Astrocyte (in vitro differentiated cells and primary cell): ENCODE measurements at regions not wholly inside any gene's neighbourhood (a gene's known extent, or its start where the extent isn't known, plus 50 kb on each side); places are given as distances from the start of the nearest gene placed in this dataset.

Experiments
- DNase-seq: peaks from one replicate; pipeline ENCODE4 v3.0.0-alpha.2; 2010; ENCODE audit warnings: low read depth
- FAIRE-seq: peaks from 2 replicates; lab custom pipeline; 2011; peaks lifted over from hg19 to GRCh38; lab: Jason Lieb, UNC
- H2AFZ ChIP-seq: 2 replicates; pipeline ENCODE4 v1.6.0; 2012; ENCODE audit warnings: low read depth, low read length, inconsistent platforms
- H3K27ac ChIP-seq: 2 replicates; pipeline ENCODE4 v1.5.1; 2011; ENCODE audit warnings: low read depth, low read length, inconsistent platforms
- H3K27me3 ChIP-seq: 2 replicates; pipeline ENCODE4 v1.6.0; 2011; ENCODE audit warnings: low read length, inconsistent platforms; ENCODE audit not compliant: insufficient read depth
- H3K36me3 ChIP-seq: 2 replicates; pipeline ENCODE4 v1.5.1; 2011; ENCODE audit warnings: low read length, inconsistent platforms; ENCODE audit not compliant: insufficient read depth
- H3K4me1 ChIP-seq: 2 replicates; pipeline ENCODE4 v1.5.1; 2011; ENCODE audit warnings: low read length, inconsistent platforms; ENCODE audit not compliant: insufficient read depth
- H3K4me2 ChIP-seq: 2 replicates; pipeline ENCODE4 v1.6.0; 2012; ENCODE audit warnings: low read length, inconsistent platforms
- H3K4me3 ChIP-seq: 2 replicates; pipeline ENCODE4 v1.5.1; 2011; ENCODE audit warnings: low read depth, mild to moderate bottlenecking, low read length, inconsistent platforms; ENCODE audit not compliant: insufficient read depth
- H3K79me2 ChIP-seq: 2 replicates; pipeline ENCODE4 v1.6.0; 2012; ENCODE audit warnings: mild to moderate bottlenecking, low read length, inconsistent platforms; ENCODE audit not compliant: insufficient read depth
- H3K9ac ChIP-seq: 2 replicates; pipeline ENCODE4 v1.6.0; 2012; ENCODE audit warnings: mild to moderate bottlenecking, low read length, inconsistent platforms
- H3K9me3 ChIP-seq: 2 replicates; pipeline ENCODE4 v1.5.1; 2012; ENCODE audit warnings: low read depth, mild to moderate bottlenecking, low read length, inconsistent platforms; ENCODE audit not compliant: insufficient read depth
- H4K20me1 ChIP-seq: 2 replicates; pipeline ENCODE4 v1.6.0; 2012; ENCODE audit warnings: low read length, inconsistent platforms; ENCODE audit not compliant: insufficient read depth
- H3K27ac Mint-ChIP-seq: one replicate; pipeline ENCODE4 v1.8.0; 2021; ENCODE audit warnings: mild to moderate bottlenecking, mixed read lengths; ENCODE audit not compliant: unreplicated experiment
- H3K27me3 Mint-ChIP-seq: one replicate; pipeline ENCODE4 v1.8.0; 2021; ENCODE audit warnings: low read depth, mixed read lengths; ENCODE audit not compliant: unreplicated experiment
- H3K36me3 Mint-ChIP-seq: one replicate; pipeline ENCODE4 v1.8.0; 2021; ENCODE audit warnings: low read depth, mixed read lengths; ENCODE audit not compliant: unreplicated experiment
- H3K4me1 Mint-ChIP-seq: one replicate; pipeline ENCODE4 v1.8.0; 2021; ENCODE audit warnings: low read depth, mixed read lengths; ENCODE audit not compliant: unreplicated experiment
- H3K4me3 Mint-ChIP-seq: one replicate; pipeline ENCODE4 v1.8.0; 2021; ENCODE audit warnings: mild to moderate bottlenecking, moderate library complexity, mixed read lengths; ENCODE audit not compliant: unreplicated experiment
- H3K9me3 Mint-ChIP-seq: one replicate; pipeline ENCODE4 v1.8.0; 2021; ENCODE audit warnings: mild to moderate bottlenecking, mixed read lengths; ENCODE audit not compliant: unreplicated experiment
- CTCF ChIP-seq: IDR thresholded peaks from 2 replicates; pipeline ENCODE4 v1.5.1; 2011; ENCODE audit warnings: low read depth, mild to moderate bottlenecking, inconsistent platforms, low read length, moderate library complexity; ENCODE audit not compliant: insufficient read depth
- EZH2 ChIP-seq: IDR thresholded peaks from 2 replicates; pipeline ENCODE4 v1.6.1; 2012; ENCODE audit warnings: mild to moderate bottlenecking, low read length, inconsistent platforms; ENCODE audit not compliant: insufficient read depth

- Histone ChIP-seq H3K4me2 (no peak overlapping the region), H3K79me2 (no peaks in the 10 kb centered on the region), H3K9ac (no peak overlapping the region), H2AFZ (no peak overlapping the region), H3K27ac (no peak overlapping the region), H3K36me3 (no peaks in the 10 kb centered on the region), H3K4me3 (no peak overlapping the region), H4K20me1 (no peaks in the 10 kb centered on the region), H3K27me3 (no peaks in the 10 kb centered on the region), H3K4me1 (no peaks in the 10 kb centered on the region), H3K9me3 (no peaks in the 10 kb centered on the region)
- FAIRE-seq (no peak), DNase-seq (no peak)
- Mint-ChIP-seq H3K27ac (no peak overlapping the region), H3K36me3 (no peaks in the 10 kb centered on the region), H3K27me3 (no peaks in the 10 kb centered on the region), H3K4me1 (peaks cover 14% of the 10 kb centered on the region), H3K9me3 (peaks cover 1% of the 10 kb centered on the region), H3K4me3 (no peak overlapping the region)
- TF ChIP-seq EZH2 (no peak), CTCF (no peak)
Observed at GRCh38 chr5:86983208-86983607, 284.5 kb upstream of the RASA1 start.

- H3K9ac ChIP-seq: no peak overlapping the region
- H3K36me3 ChIP-seq: no peaks in the 10 kb centered on the region
- TF ChIP-seq CTCF (no peak), EZH2 (no peak)
- Mint-ChIP-seq H3K36me3 (no peaks in the 10 kb centered on the region), H3K4me1 (peaks cover 4% of the 10 kb centered on the region), H3K9me3 (peaks cover 1% of the 10 kb centered on the region), H3K4me3 (no peak overlapping the region), H3K27ac (no peak overlapping the region), H3K27me3 (no peaks in the 10 kb centered on the region)
- H3K4me1 ChIP-seq: no peaks in the 10 kb centered on the region
- H3K79me2 ChIP-seq: no peaks in the 10 kb centered on the region
- no peak for DNase-seq
- H4K20me1 ChIP-seq: no peaks in the 10 kb centered on the region
- H2AFZ ChIP-seq: no peak overlapping the region
- H3K4me3 ChIP-seq: no peak overlapping the region
- no peak overlapping the region for H3K27ac ChIP-seq
- no peak for FAIRE-seq
- no peaks in the 10 kb centered on the region for H3K27me3 ChIP-seq
- H3K4me2 ChIP-seq: no peak overlapping the region
- H3K9me3 ChIP-seq: no peaks in the 10 kb centered on the region
Observed at GRCh38 chr5:86986837-86987236, 280.8 kb upstream of the RASA1 start.

DNA sequence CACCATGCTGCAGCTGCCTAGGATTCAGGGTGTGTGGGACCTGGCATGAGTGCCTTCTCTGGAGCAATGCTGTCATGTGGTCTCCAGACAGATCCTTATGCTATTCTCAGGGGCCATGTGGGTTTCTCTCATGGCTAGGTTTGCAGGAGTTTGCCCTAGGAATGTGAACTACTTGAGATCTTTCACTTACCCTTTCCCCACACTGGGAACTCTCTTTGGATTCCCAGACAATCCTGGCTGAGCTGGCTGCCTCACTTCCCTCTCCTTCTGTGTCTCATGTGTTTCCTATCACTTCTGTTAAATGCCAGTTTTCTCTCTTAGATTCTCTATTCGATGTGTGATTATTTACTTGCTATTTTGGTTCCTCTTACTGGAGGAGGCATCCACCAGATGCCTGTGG is 270.2 kb upstream of the RASA1 start:
- Mint-ChIP-seq H3K27ac (peak overlapping the region; percentile 81), H3K27me3 (no peaks in the 10 kb centered on the region), H3K4me1 (peaks cover 19% of the 10 kb centered on the region), H3K4me3 (no peak overlapping the region), H3K9me3 (peaks cover 10% of the 10 kb centered on the region), H3K36me3 (no peaks in the 10 kb centered on the region)
- TF ChIP-seq CTCF (no peak), EZH2 (no peak)
- no peak overlapping the region for H2AFZ ChIP-seq
- FAIRE-seq (no peak), DNase-seq (peak; percentile 56)
- H3K79me2 ChIP-seq: no peaks in the 10 kb centered on the region
- H3K9ac ChIP-seq: no peak overlapping the region
- no peaks in the 10 kb centered on the region for H3K9me3 ChIP-seq
- H4K20me1 ChIP-seq: no peaks in the 10 kb centered on the region
- no peaks in the 10 kb centered on the region for H3K4me1 ChIP-seq
- H3K4me2 ChIP-seq: no peak overlapping the region
- no peaks in the 10 kb centered on the region for H3K27me3 ChIP-seq
- H3K27ac ChIP-seq: no peak overlapping the region
- H3K4me3 ChIP-seq: no peak overlapping the region
- H3K36me3 ChIP-seq: no peaks in the 10 kb centered on the region
